Mucosa of stomach (tissue), 1 donor: ENCODE measurements at regions not wholly inside any gene's neighbourhood (a gene's known extent, or its start where the extent isn't known, plus 50 kb on each side); places are given as distances from the start of the nearest gene placed in this dataset.

Experiments
- H3K27me3 ChIP-seq: one replicate; pipeline ENCODE4 v1.7.0; 2013; ENCODE audit warnings: mild to moderate bottlenecking, low read length; ENCODE audit not compliant: control insufficient read depth, insufficient read depth
- H3K36me3 ChIP-seq: one replicate; pipeline ENCODE4 v1.7.0; 2013; ENCODE audit warnings: low read length; ENCODE audit not compliant: control insufficient read depth, insufficient read depth
- H3K4me1 ChIP-seq: one replicate; pipeline ENCODE4 v1.7.0; 2013; ENCODE audit warnings: mild to moderate bottlenecking, low read length; ENCODE audit not compliant: control insufficient read depth, insufficient read depth
- H3K4me3 ChIP-seq: one replicate; pipeline ENCODE4 v1.7.0; 2013; ENCODE audit warnings: low read length
- H3K9ac ChIP-seq: one replicate; pipeline ENCODE4 v1.7.0; 2013; ENCODE audit warnings: mild to moderate bottlenecking, low read length, moderate library complexity
- H3K9me3 ChIP-seq: one replicate; pipeline ENCODE4 v1.7.0; 2013; ENCODE audit warnings: mild to moderate bottlenecking, low read length, moderate library complexity; ENCODE audit not compliant: control insufficient read depth
- donor health status: Pancreatic carcinoma.

GRCh38 chr20:50321797-50322480, 131.3 kb downstream of the CEBPB start:
- no peak overlapping the region for H3K4me3 ChIP-seq
- H3K36me3 ChIP-seq: no peaks in the 10 kb centered on the region
- peak overlapping the region; percentile 64 for H3K9ac ChIP-seq
- no peaks in the 10 kb centered on the region for H3K9me3 ChIP-seq
- H3K4me1 ChIP-seq: peaks cover 21% of the 10 kb centered on the region
- no peaks in the 10 kb centered on the region for H3K27me3 ChIP-seq

GRCh38 chr20:50322703-50323131, 132.1 kb downstream of the CEBPB start:
- Histone ChIP-seq H3K4me1 (peaks cover 21% of the 10 kb centered on the region), H3K27me3 (no peaks in the 10 kb centered on the region), H3K9ac (no peak overlapping the region), H3K9me3 (no peaks in the 10 kb centered on the region), H3K36me3 (no peaks in the 10 kb centered on the region), H3K4me3 (no peak overlapping the region)

GRCh38 chr20:50323209-50323608, 132.6 kb downstream of the CEBPB start:
- peaks cover 21% of the 10 kb centered on the region for H3K4me1 ChIP-seq
- no peaks in the 10 kb centered on the region for H3K36me3 ChIP-seq
- no peaks in the 10 kb centered on the region for H3K27me3 ChIP-seq
- no peak overlapping the region for H3K9ac ChIP-seq
- H3K4me3 ChIP-seq: no peak overlapping the region
- H3K9me3 ChIP-seq: no peaks in the 10 kb centered on the region

- Histone ChIP-seq H3K9me3 (no peaks in the 10 kb centered on the region), H3K4me1 (peaks cover 21% of the 10 kb centered on the region), H3K36me3 (no peaks in the 10 kb centered on the region), H3K27me3 (no peaks in the 10 kb centered on the region), H3K9ac (no peak overlapping the region), H3K4me3 (no peak overlapping the region)
Measured at GRCh38 chr20:50323777-50324775, 133.4 kb downstream of the CEBPB start.

GRCh38 chr20:50325215-50325614, 134.6 kb downstream of the CEBPB start:
- Histone ChIP-seq H3K4me1 (peaks cover 21% of the 10 kb centered on the region), H3K27me3 (no peaks in the 10 kb centered on the region), H3K36me3 (no peaks in the 10 kb centered on the region), H3K9ac (no peak overlapping the region), H3K4me3 (no peak overlapping the region), H3K9me3 (no peaks in the 10 kb centered on the region)

- Histone ChIP-seq H3K9me3 (no peaks in the 10 kb centered on the region), H3K36me3 (no peaks in the 10 kb centered on the region), H3K4me3 (no peak overlapping the region), H3K4me1 (peaks cover 17% of the 10 kb centered on the region), H3K27me3 (no peaks in the 10 kb centered on the region), H3K9ac (no peak overlapping the region)
Measured at GRCh38 chr20:50325651-50326050, 135.0 kb downstream of the CEBPB start.

GRCh38 chr20:50327666-50328065, 137.0 kb downstream of the CEBPB start:
- H3K9ac ChIP-seq: no peak overlapping the region

GRCh38 chr20:50328222-50328979, 137.8 kb downstream of the CEBPB start:
- no peaks in the 10 kb centered on the region for H3K27me3 ChIP-seq
- no peaks in the 10 kb centered on the region for H3K9me3 ChIP-seq
- no peak overlapping the region for H3K4me3 ChIP-seq
- H3K36me3 ChIP-seq: no peaks in the 10 kb centered on the region
- no peak overlapping the region for H3K9ac ChIP-seq
- peaks cover 15% of the 10 kb centered on the region for H3K4me1 ChIP-seq

More at GRCh38 chr20:50327666-50328065, 137.0 kb downstream of the CEBPB start:
- Histone ChIP-seq H3K4me3 (no peak overlapping the region), H3K36me3 (no peaks in the 10 kb centered on the region), H3K4me1 (peaks cover 15% of the 10 kb centered on the region), H3K27me3 (no peaks in the 10 kb centered on the region), H3K9me3 (no peaks in the 10 kb centered on the region)

GRCh38 chr20:50328996-50329898, 138.6 kb downstream of the CEBPB start:
- Histone ChIP-seq H3K27me3 (no peaks in the 10 kb centered on the region), H3K9me3 (no peaks in the 10 kb centered on the region), H3K9ac (no peak overlapping the region), H3K4me3 (no peak overlapping the region), H3K36me3 (no peaks in the 10 kb centered on the region), H3K4me1 (peaks cover 15% of the 10 kb centered on the region)

GRCh38 chr20:50329981-50330503, 139.4 kb downstream of the CEBPB start:
- no peak overlapping the region for H3K9ac ChIP-seq
- H3K27me3 ChIP-seq: no peaks in the 10 kb centered on the region
- H3K4me1 ChIP-seq: peaks cover 15% of the 10 kb centered on the region
- no peaks in the 10 kb centered on the region for H3K9me3 ChIP-seq
- H3K4me3 ChIP-seq: no peak overlapping the region
- no peaks in the 10 kb centered on the region for H3K36me3 ChIP-seq
